ENCODE measurements at regions not wholly inside any gene's neighbourhood (a gene's known extent, or its start where the extent isn't known, plus 50 kb on each side); places are given as distances from the start of the nearest gene placed in this dataset.

GRCh38 chr12:65764325-65764724 is 60.0 kb upstream of the HMGA2 start:
- TF ChIP-seq CTCF (IDR thresholded peaks at IDR 0.05; ENCODE audit: low read length) (no peak), EZH2 (optimal IDR thresholded peaks at IDR 0.05; ENCODE audit: low read depth, low read length) (no peak)

Measured in MM.1S (cell line).